Stimulated activated CD4-positive, alpha-beta T cell treated with anti-CD3 and anti-CD28 coated beads, Interleukin-4, amount 100 ng/mL, for 48 hours (primary cell): ENCODE measurements at regions not wholly inside any gene's neighbourhood (a gene's known extent, or its start where the extent isn't known, plus 50 kb on each side); places are given as distances from the start of the nearest gene placed in this dataset.
"Not testable (repeated sequence)": the region's sequence is repeated elsewhere in the genome, so short reads cannot be mapped to it uniquely, and the experiment has no call there.

Experiments used
- DNase-seq, 2 donors: peaks; one replicate each; pipeline ENCODE4 v3.0.0-alpha.2; 2020; ENCODE audit warnings: low read depth in 2 of 2

- no peak for DNase-seq
These were observed 74.2 kb upstream of the RGPD5 start for GRCh38 chr2:109719871-109720270.

- DNase-seq: no peak
These were observed 73.6 kb upstream of the RGPD5 start for GRCh38 chr2:109720380-109721106.

GRCh38 chr2:109721135-109721534 is 73.0 kb upstream of the RGPD5 start:
- no peak for DNase-seq

- DNase-seq: no peak
These were observed 72.5 kb upstream of the RGPD5 start for GRCh38 chr2:109721626-109722025.

- no peak for DNase-seq
These were observed 72.1 kb upstream of the RGPD5 start for GRCh38 chr2:109722026-109722425.

GRCh38 chr2:109722640-109723039 is 71.5 kb upstream of the RGPD5 start:
- DNase-seq: not testable (repeated sequence)

- not testable (repeated sequence) for DNase-seq
These were observed 71.0 kb upstream of the RGPD5 start for GRCh38 chr2:109723153-109723552.

GRCh38 chr2:109724533-109725460 is 69.3 kb upstream of the RGPD5 start:
- no peak for DNase-seq

- no peak for DNase-seq
These were observed 67.5 kb upstream of the RGPD5 start for GRCh38 chr2:109726379-109727270.

GRCh38 chr2:109727929-109728447 is 66.1 kb upstream of the RGPD5 start:
- DNase-seq: no peak

- DNase-seq: not testable (repeated sequence)
These were observed 60.4 kb upstream of the RGPD5 start for GRCh38 chr2:109733746-109734145.

- DNase-seq: no peak
These were observed 57.8 kb upstream of the RGPD5 start for GRCh38 chr2:109736177-109736827.
